Lower leg skin (tissue), 4 donors: ENCODE measurements at regions not wholly inside any gene's neighbourhood (a gene's known extent, or its start where the extent isn't known, plus 50 kb on each side); places are given as distances from the start of the nearest gene placed in this dataset.

Experiments
- DNase-seq, 2 donors: peaks; one replicate each; pipeline ENCODE4 v3.0.0-alpha.2; 2019; ENCODE audit warnings: low spot score in 2 of 2
- H3K4me3 ChIP-seq: fragments of 200-600 bp; sonication (generic); 2 replicates; pipeline ENCODE4 v1.5.1; 2017; ENCODE audit warnings: mild to moderate bottlenecking, low read depth; ENCODE audit not compliant: poor library complexity, severe bottlenecking
- POLR2A ChIP-seq, 2 donors: fragments of 450-650 bp; IDR thresholded peaks; one replicate each; pipeline ENCODE4 v1.6.1; 2016 to 2017; ENCODE audit warnings: antibody characterized with exemption in 2 of 2, mild to moderate bottlenecking in 1 of 2, moderate library complexity in 1 of 2
- WGBS, 2 donors: methylation state at CpG; one replicate each; pipeline ENCODE4 v1.1.5; 2018; 5-methylcytosine and 5-hydroxymethylcytosine counted together
- intact Hi-C: fragments of 100-400 bp; cut with DNase I; formaldehyde crosslinking; loops from one replicate; pipeline ENCODE4 v1.15.0; 2023; ENCODE audit warnings: low total_unique reads
- TF ChIP-seq, protein P1 (sequence below), 3 donors: fragments of 450-650 bp; IDR thresholded peaks; one replicate each; pipeline ENCODE4 v1.5.1; 2016; ENCODE audit warnings: antibody characterized with exemption in 3 of 3, mild to moderate bottlenecking in 3 of 3, moderate library complexity in 2 of 3

DNA sequence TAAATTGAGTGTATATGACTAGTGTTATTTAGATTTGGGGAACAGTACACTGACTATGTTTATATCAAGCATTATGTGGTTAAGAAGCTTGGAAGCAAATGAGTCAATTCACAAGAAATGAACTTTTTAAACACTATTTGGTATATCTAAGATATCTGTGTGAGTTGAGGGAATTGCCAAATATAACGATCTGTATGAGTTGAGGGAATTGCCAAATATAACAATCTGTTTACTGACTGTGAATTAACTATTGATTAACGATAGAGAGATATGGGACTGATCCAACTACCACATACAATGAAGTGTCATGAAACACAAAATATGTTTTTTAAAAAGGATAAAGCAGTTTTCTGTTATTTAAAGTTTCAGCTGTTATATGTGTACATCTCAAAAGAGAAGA lies 301.4 kb downstream of the TENT4A start:
- TF ChIP-seq, protein P1, sequence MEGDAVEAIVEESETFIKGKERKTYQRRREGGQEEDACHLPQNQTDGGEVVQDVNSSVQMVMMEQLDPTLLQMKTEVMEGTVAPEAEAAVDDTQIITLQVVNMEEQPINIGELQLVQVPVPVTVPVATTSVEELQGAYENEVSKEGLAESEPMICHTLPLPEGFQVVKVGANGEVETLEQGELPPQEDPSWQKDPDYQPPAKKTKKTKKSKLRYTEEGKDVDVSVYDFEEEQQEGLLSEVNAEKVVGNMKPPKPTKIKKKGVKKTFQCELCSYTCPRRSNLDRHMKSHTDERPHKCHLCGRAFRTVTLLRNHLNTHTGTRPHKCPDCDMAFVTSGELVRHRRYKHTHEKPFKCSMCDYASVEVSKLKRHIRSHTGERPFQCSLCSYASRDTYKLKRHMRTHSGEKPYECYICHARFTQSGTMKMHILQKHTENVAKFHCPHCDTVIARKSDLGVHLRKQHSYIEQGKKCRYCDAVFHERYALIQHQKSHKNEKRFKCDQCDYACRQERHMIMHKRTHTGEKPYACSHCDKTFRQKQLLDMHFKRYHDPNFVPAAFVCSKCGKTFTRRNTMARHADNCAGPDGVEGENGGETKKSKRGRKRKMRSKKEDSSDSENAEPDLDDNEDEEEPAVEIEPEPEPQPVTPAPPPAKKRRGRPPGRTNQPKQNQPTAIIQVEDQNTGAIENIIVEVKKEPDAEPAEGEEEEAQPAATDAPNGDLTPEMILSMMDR (IDR thresholded peaks at IDR 0.05), result no peak
- no peak for TF ChIP-seq POLR2A (IDR thresholded peaks at IDR 0.05)
- no peak for DNase-seq
- 57 to 66% methylated on average over 2 of the region's 2 CpGs for WGBS, 2 donors

GRCh38 chr5:7015586-7016256 lies 302.5 kb downstream of the TENT4A start:
- intact Hi-C loops, result no loop called here
- DNase-seq, result no peak

More for the DNA sequence above, 301.4 kb downstream of the TENT4A start:
- no peak overlapping the region for H3K4me3 ChIP-seq
- intact Hi-C loops, result no loop called here

GRCh38 chr5:7016999-7017747 lies 303.9 kb downstream of the TENT4A start:
- TF ChIP-seq, protein P1 (IDR thresholded peaks at IDR 0.05), result no peak
- no peak for TF ChIP-seq POLR2A (IDR thresholded peaks at IDR 0.05)
- 60 to 63% methylated on average over 10 of the region's 10 CpGs for WGBS, 2 donors
- DNase-seq, result no peak
- no peak overlapping the region for H3K4me3 ChIP-seq
- intact Hi-C loops, result no loop called here

More at GRCh38 chr5:7015586-7016256, 302.5 kb downstream of the TENT4A start:
- WGBS, 2 donors, result 66 to 67% methylated on average over 6 of the region's 6 CpGs
- TF ChIP-seq, protein P1 (IDR thresholded peaks at IDR 0.05), result no peak
- TF ChIP-seq POLR2A (IDR thresholded peaks at IDR 0.05), result no peak
- H3K4me3 ChIP-seq, result no peak overlapping the region

- TF ChIP-seq, protein P1 (IDR thresholded peaks at IDR 0.05), result no peak
- no peak for TF ChIP-seq POLR2A (IDR thresholded peaks at IDR 0.05)
- intact Hi-C loops, result no loop called here
- WGBS, 2 donors, result 65 to 70% methylated on average over 5 of the region's 5 CpGs
- no peak overlapping the region for H3K4me3 ChIP-seq
- DNase-seq, result no peak
Measured at GRCh38 chr5:7018198-7018597, 305.0 kb downstream of the TENT4A start.

DNA sequence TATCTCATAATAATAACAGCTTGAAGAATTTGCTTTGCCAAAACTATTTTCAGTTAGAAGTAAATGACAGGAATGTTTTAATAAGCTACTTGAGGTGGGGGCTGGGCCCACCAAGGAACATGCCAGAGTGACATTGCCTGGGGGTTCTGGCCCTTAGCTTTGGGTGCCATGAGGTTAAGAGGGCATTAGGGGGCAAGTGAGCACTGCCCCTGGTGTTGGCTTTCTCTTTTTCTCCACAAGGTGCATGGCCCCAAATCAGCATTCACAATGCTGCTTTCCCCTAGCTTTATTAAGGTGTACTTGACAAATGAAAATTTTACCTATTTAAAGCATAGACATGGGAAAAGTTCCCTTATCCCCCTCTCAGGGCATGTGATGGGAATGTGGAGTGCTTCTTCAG lies 305.4 kb downstream of the TENT4A start:
- no peak overlapping the region for H3K4me3 ChIP-seq
- no peak for DNase-seq
- TF ChIP-seq, protein P1 (IDR thresholded peaks at IDR 0.05), result no peak
- no peak for TF ChIP-seq POLR2A (IDR thresholded peaks at IDR 0.05)
- intact Hi-C loops, result no loop called here
